ENCODE measurements at regions not wholly inside any gene's neighbourhood (a gene's known extent, or its start where the extent isn't known, plus 50 kb on each side); places are given as distances from the start of the nearest gene placed in this dataset.
"Not testable (repeated sequence)": the region's sequence is repeated elsewhere in the genome, so short reads cannot be mapped to it uniquely, and the experiment has no call there.

DNA sequence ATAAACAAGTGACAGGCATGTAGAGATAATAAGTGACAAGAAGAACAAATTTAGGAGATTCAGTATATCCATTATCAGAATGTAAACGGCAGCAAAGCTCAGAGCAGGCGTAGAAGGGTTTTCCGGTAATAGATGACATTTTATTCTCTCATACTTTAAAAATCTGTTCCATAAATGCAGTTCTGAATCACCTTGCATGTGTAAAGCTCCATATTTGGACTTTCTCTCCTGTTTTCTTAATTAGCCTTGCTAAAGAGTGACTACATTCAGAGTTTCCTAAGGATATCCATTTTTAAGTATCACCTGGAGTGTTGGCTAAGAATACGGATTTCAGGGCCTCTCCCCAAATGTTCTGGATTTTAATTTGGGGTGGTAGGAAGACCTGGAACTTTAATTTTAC lies 122.0 kb downstream of the SPP2 start:
- Mint-ChIP-seq H3K36me3 (ENCODE audit: low read depth) (no peaks in the 10 kb centered on the region), H3K4me3 (no peak overlapping the region), H3K9me3 (no peaks in the 10 kb centered on the region), H3K4me1 (peaks cover 4% of the 10 kb centered on the region), H3K27me3 (peaks cover 2% of the 10 kb centered on the region), H3K27ac (no peak overlapping the region)
- ChIA-PET POLR2A (no interaction called here), CTCF (no interaction called here)
- no peak for DNase-seq

DNA sequence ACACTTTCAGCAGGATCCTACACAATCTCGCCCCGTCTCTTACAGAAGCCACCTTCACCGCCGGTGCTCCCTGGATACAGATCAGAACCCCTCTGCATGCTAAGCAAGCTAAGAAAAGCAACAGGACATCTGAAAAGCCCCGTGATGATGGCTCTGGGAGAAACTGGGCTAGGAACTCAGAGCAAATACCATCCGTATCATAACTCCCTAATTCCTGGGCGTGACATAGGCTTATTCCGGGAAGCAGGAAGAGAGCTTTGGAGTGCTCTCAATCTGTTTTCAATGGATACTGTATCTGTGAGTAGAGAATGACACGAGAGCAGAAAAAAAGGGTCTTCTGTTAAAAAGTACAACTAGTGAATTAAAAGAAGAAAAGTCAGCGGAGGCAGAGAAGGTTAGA lies 121.6 kb downstream of the SPP2 start:
- CTCF ChIA-PET: no interaction called here
- Mint-ChIP-seq H3K9me3 (no peaks in the 10 kb centered on the region), H3K4me3 (no peak overlapping the region), H3K27ac (no peak overlapping the region), H3K4me1 (peaks cover 4% of the 10 kb centered on the region), H3K36me3 (ENCODE audit: low read depth) (no peaks in the 10 kb centered on the region), H3K27me3 (peaks cover 2% of the 10 kb centered on the region)
- no peak for DNase-seq
- POLR2A ChIA-PET: no interaction called here

- ChIA-PET CTCF (no interaction called here), POLR2A (no interaction called here)
- H3K36me3 Mint-ChIP-seq (ENCODE audit: low read depth): no peaks in the 10 kb centered on the region
- no peaks in the 10 kb centered on the region for H3K9me3 Mint-ChIP-seq
- peaks cover 2% of the 10 kb centered on the region for H3K27me3 Mint-ChIP-seq
- no peak overlapping the region for H3K4me3 Mint-ChIP-seq
- H3K27ac Mint-ChIP-seq: no peak overlapping the region
- H3K4me1 Mint-ChIP-seq: peaks cover 4% of the 10 kb centered on the region
- DNase-seq: no peak
These were observed 121.2 kb downstream of the SPP2 start for GRCh38 chr2:234171666-234172065.

DNA sequence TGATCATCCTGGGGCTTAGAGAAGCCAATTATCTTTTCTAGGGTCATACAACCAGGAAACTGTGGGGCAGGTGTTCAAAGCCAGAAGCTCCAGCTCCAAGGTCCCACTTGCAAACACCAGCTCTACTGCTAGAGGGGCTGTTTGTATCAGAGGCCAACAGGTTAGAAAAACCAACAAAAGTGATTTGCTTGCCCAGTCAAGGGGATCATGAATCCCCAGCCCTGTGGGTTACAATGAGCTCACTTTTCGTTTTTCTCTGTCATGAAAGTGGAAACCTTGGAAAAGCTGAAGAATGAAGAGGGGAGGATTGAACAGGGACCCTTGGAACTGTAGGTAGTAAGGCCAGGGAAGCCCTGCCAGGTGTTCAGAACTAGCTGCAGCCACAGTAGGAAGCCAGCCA lies 119.2 kb downstream of the SPP2 start:
- DNase-seq: no peak
- Mint-ChIP-seq H3K36me3 (ENCODE audit: low read depth) (no peaks in the 10 kb centered on the region), H3K27ac (no peak overlapping the region), H3K4me3 (no peak overlapping the region), H3K9me3 (no peaks in the 10 kb centered on the region), H3K4me1 (peaks cover 12% of the 10 kb centered on the region), H3K27me3 (peaks cover 2% of the 10 kb centered on the region)
- POLR2A ChIA-PET: no interaction called here
- CTCF ChIA-PET: interaction anchor here (1.0 to 1.4 kb wide), 5 partner anchors 11 to 375 kb away, joined by 3 to 6 read pairs (median 3); no protein-coding TSS in a partner anchor

DNA sequence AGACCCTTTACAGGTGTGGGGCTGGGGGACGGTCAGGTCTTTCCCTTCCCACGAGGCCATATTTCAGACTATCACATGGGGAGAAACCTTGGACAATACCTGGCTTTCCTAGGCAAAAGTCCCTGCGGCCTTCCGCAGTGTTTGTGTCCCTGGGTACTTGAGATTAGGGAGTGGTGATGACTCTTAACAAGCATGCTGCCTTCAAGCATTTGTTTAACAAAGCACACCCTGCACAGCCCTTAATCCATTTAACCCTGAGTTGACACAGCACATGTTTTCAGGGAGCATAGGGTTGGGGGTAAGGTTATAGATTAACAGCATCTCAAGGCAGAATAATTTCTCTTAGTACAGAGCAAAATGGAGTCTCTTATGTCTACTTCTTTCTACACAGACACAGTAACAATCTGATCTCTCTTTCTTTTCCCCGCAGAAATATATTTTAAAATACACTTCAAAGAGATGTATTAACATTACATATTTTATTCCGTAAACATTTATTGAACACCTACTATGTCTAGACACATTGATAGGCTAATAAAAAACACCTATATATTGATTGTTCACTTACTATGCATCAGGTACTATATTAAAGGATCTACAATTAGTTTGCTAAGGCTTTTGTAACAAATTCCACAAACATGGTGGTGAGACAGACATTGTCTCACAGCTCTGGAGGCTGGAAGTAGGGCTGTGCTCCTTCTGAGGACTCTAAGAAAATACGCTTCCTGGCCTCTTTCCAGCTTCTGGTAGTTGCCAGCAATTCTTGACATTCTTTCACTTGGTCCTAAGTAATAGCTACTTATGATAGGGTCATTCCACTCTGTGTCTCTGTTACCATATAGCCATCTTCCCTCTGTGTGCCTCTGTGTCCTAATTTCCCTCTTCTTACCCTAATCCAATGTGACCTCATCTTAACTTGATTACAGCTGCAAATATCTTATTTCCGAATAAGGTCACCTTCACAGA lies 118.4 kb downstream of the SPP2 start:
- H3K9me3 Mint-ChIP-seq; POLR2A ChIA-PET; H3K27me3 Mint-ChIP-seq; DNase-seq; H3K4me3 Mint-ChIP-seq; H3K36me3 Mint-ChIP-seq (ENCODE audit: low read depth); H3K27ac Mint-ChIP-seq: not testable (repeated sequence)
- CTCF ChIA-PET: interaction anchor here (1.0 to 1.4 kb wide), 4 partner anchors 10 to 376 kb away, joined by 3 to 6 read pairs (median 4); no protein-coding TSS in a partner anchor
- peaks cover 19% of the 10 kb centered on the region for H3K4me1 Mint-ChIP-seq

DNA sequence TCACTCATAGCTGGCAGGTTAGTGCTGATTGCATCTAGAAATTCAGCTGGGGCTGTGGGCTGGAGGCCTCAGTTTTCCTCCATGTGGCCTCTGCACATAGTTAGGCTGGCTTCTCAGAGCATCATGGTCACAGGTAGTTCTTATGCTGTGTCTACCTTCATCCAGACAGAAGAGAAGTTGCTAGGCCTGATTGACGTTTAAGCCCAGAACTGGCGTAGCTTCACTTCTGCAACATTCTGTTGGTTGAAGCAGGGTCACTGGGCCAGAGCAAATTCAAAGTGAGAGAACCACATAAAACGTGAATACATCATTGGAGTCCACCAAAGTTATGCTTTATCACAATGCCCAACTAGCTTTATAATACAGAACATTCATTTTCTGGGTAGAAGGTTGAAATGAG lies 116.0 kb downstream of the SPP2 start:
- Mint-ChIP-seq H3K4me1 (peaks cover 33% of the 10 kb centered on the region), H3K27ac (no peak overlapping the region), H3K4me3 (no peak overlapping the region), H3K27me3 (no peaks in the 10 kb centered on the region), H3K36me3 (ENCODE audit: low read depth) (peaks cover 2% of the 10 kb centered on the region), H3K9me3 (no peaks in the 10 kb centered on the region)
- POLR2A ChIA-PET: no interaction called here
- CTCF ChIA-PET: no interaction called here
- DNase-seq: no peak

DNA sequence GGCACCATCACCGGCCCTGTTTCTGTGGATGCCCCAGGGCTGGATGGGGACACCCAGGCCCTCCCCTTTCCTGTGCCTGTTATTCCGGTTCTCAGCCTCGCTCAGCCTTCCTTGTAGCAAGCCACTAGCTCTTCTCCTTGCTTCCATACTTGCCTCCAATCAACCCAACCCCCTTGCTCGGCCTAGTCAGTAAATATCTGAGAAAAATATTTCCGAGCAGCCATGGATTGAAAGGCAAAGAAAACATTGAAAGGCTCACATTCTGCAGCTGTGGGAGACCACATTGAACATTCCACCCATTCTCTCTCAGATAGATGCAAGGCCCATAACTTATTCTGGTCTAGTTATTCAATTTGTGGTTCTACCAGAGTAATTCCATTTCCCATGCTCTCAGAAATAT lies 114.9 kb downstream of the SPP2 start:
- H3K9me3 Mint-ChIP-seq: peaks cover 6% of the 10 kb centered on the region
- H3K4me3 Mint-ChIP-seq: no peak overlapping the region
- peaks cover 29% of the 10 kb centered on the region for H3K4me1 Mint-ChIP-seq
- DNase-seq: no peak
- CTCF ChIA-PET: interaction anchor here (0.6 kb wide), 1 partner anchor 641 kb away, joined by 4 read pairs; no protein-coding TSS in a partner anchor
- peaks cover 2% of the 10 kb centered on the region for H3K36me3 Mint-ChIP-seq (ENCODE audit: low read depth)
- no peaks in the 10 kb centered on the region for H3K27me3 Mint-ChIP-seq
- POLR2A ChIA-PET: no interaction called here
- H3K27ac Mint-ChIP-seq: no peak overlapping the region

- H3K4me3 Mint-ChIP-seq: no peak overlapping the region
- ChIA-PET POLR2A (no interaction called here), CTCF (interaction anchor here (0.6 to 1.6 kb wide), 3 partner anchors 29 to 640 kb away, joined by 3 to 4 read pairs (median 3); no protein-coding TSS in a partner anchor)
- H3K9me3 Mint-ChIP-seq: peaks cover 6% of the 10 kb centered on the region
- peak; percentile 46 for DNase-seq
- peaks cover 2% of the 10 kb centered on the region for H3K36me3 Mint-ChIP-seq (ENCODE audit: low read depth)
- no peaks in the 10 kb centered on the region for H3K27me3 Mint-ChIP-seq
- H3K4me1 Mint-ChIP-seq: peaks cover 29% of the 10 kb centered on the region
- H3K27ac Mint-ChIP-seq: peak overlapping the region; percentile 43
These were observed 114.3 kb downstream of the SPP2 start for GRCh38 chr2:234164493-234165413.

DNA sequence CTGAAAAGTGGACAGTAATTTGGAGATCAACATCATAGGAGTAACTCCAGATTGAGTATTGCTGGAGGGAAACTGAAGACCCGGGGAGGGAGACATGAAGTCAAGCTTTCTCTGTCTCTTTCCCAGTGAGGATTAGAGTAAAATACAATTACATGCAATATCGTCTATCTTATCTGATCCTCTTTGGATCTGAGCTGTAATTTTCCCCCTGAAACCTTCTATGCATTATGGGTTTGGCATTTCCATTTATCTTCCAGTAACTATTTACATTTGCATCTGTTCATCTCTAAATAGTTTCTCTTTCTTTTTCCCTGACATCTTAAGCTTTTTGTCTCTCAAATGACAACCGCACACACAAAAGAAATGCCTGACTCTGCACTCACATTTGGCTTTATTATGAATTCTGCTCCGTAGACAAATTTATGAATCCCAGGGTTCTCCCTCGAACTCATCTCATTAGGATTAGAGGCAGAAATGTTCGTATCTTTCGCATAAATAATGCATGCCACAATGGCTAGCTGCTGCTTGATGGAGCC lies 113.1 kb downstream of the SPP2 start:
- no peaks in the 10 kb centered on the region for H3K27me3 Mint-ChIP-seq
- peak overlapping the region; percentile 55 for H3K27ac Mint-ChIP-seq
- POLR2A ChIA-PET: no interaction called here
- no peak for DNase-seq
- H3K4me3 Mint-ChIP-seq: no peak overlapping the region
- H3K4me1 Mint-ChIP-seq: peaks cover 33% of the 10 kb centered on the region
- peaks cover 2% of the 10 kb centered on the region for H3K36me3 Mint-ChIP-seq (ENCODE audit: low read depth)
- H3K9me3 Mint-ChIP-seq: peaks cover 6% of the 10 kb centered on the region
- CTCF ChIA-PET: interaction anchor here (1.6 kb wide), 1 partner anchor 28 kb away, joined by 3 read pairs; no protein-coding TSS in a partner anchor

DNA sequence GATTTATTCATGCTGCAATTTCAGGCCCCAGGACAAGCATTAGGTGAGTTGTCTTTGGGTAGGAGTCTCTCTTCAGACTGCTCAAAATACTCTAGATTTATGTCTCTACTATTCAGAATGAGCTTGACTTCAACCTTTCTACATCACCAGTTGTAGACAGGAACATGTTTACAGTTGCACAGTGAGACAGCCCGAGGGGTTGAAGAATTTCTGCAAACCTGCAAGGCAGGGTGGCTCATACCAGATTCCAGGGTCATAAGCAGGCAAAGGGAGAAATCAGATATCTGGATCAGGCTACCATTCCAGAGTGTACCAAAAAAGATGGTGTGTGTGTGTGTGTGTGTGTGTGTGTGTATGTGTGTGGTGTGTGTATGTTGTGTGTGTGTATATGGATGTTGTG lies 112.4 kb downstream of the SPP2 start:
- H3K27me3 Mint-ChIP-seq: no peaks in the 10 kb centered on the region
- peaks cover 2% of the 10 kb centered on the region for H3K36me3 Mint-ChIP-seq (ENCODE audit: low read depth)
- ChIA-PET CTCF (interaction anchor here (1.6 kb wide), 1 partner anchor 27 kb away, joined by 3 read pairs; no protein-coding TSS in a partner anchor), POLR2A (no interaction called here)
- DNase-seq: no peak
- peak overlapping the region; percentile 3 for H3K27ac Mint-ChIP-seq
- peaks cover 33% of the 10 kb centered on the region for H3K4me1 Mint-ChIP-seq
- no peak overlapping the region for H3K4me3 Mint-ChIP-seq
- peaks cover 6% of the 10 kb centered on the region for H3K9me3 Mint-ChIP-seq

GRCh38 chr2:234161932-234162331 lies 111.4 kb downstream of the SPP2 start:
- no peak for DNase-seq
- Mint-ChIP-seq H3K4me1 (peaks cover 33% of the 10 kb centered on the region), H3K9me3 (peaks cover 6% of the 10 kb centered on the region), H3K36me3 (ENCODE audit: low read depth) (peaks cover 2% of the 10 kb centered on the region), H3K27me3 (no peaks in the 10 kb centered on the region), H3K4me3 (no peak overlapping the region), H3K27ac (no peak overlapping the region)
- CTCF ChIA-PET: no interaction called here
- POLR2A ChIA-PET: interaction anchor here (1.0 kb wide), 1 partner anchor 8 kb away, joined by 3 read pairs; no protein-coding TSS in a partner anchor

GRCh38 chr2:234158812-234159211 lies 108.3 kb downstream of the SPP2 start:
- H3K36me3 Mint-ChIP-seq (ENCODE audit: low read depth): peaks cover 2% of the 10 kb centered on the region
- POLR2A ChIA-PET: no interaction called here

More at GRCh38 chr2:234158812-234159211, 108.3 kb downstream of the SPP2 start:
- Mint-ChIP-seq H3K4me1 (peaks cover 17% of the 10 kb centered on the region), H3K27me3 (peaks cover 6% of the 10 kb centered on the region), H3K9me3 (peaks cover 6% of the 10 kb centered on the region), H3K4me3 (no peak overlapping the region), H3K27ac (no peak overlapping the region)
- CTCF ChIA-PET: interaction anchor here (1.0 kb wide), 1 partner anchor 11 kb away, joined by 4 read pairs; no protein-coding TSS in a partner anchor
- no peak for DNase-seq

Data from activated CD4-positive, alpha-beta T cell treated with anti-CD3 and anti-CD28 coated beads, Interleukin-2, amount 10 ng/mL, durations not matched to agents 7 days and 5 days (primary cell).